ENCODE measurements at regions not wholly inside any gene's neighbourhood (a gene's known extent, or its start where the extent isn't known, plus 50 kb on each side); places are given as distances from the start of the nearest gene placed in this dataset.

GRCh38 chr2:7604456-7604855 lies 687.2 kb downstream of the RNF144A start:
- Mint-ChIP-seq H3K9me3 (peaks cover 4% of the 10 kb centered on the region; the same call in 1 of the 2 replicates), H3K4me3 (no peak overlapping the region), H3K36me3 (ENCODE audit: low read depth) (no peaks in the 10 kb centered on the region), H3K4me1 (ENCODE audit: low read depth) (no peaks in the 10 kb centered on the region), H3K27me3 (ENCODE audit: insufficient read depth) (peaks cover 5% of the 10 kb centered on the region), H3K27ac (no peak overlapping the region)
- TF ChIP-seq CTCF (IDR thresholded peaks at IDR 0.05): no peak
- DNase-seq: no peak

GRCh38 chr2:7607441-7608173 lies 690.4 kb downstream of the RNF144A start:
- Mint-ChIP-seq H3K4me1 (ENCODE audit: low read depth) (peaks cover 12% of the 10 kb centered on the region), H3K9me3 (no peaks in the 10 kb centered on the region), H3K4me3 (no peak overlapping the region), H3K27me3 (ENCODE audit: insufficient read depth) (peaks cover 11% of the 10 kb centered on the region), H3K36me3 (ENCODE audit: low read depth) (no peaks in the 10 kb centered on the region), H3K27ac (no peak overlapping the region)
- DNase-seq: no peak
- TF ChIP-seq CTCF (IDR thresholded peaks at IDR 0.05): no peak

- H3K36me3 Mint-ChIP-seq (ENCODE audit: low read depth): no peaks in the 10 kb centered on the region
- H3K9me3 Mint-ChIP-seq: no peaks in the 10 kb centered on the region
- no peak for DNase-seq
- peak overlapping the region; percentile 31; the same call in 1 of the 2 replicates for H3K4me3 Mint-ChIP-seq
- peaks cover 29% of the 10 kb centered on the region for H3K4me1 Mint-ChIP-seq (ENCODE audit: low read depth)
- TF ChIP-seq CTCF (IDR thresholded peaks at IDR 0.05): no peak
- H3K27me3 Mint-ChIP-seq (ENCODE audit: insufficient read depth): peaks cover 9% of the 10 kb centered on the region
- H3K27ac Mint-ChIP-seq: no peak overlapping the region
Observed at GRCh38 chr2:7609556-7609955, 692.3 kb downstream of the RNF144A start.

- Mint-ChIP-seq H3K4me3 (peak overlapping the region; percentile 31; the same call in 1 of the 2 replicates), H3K36me3 (ENCODE audit: low read depth) (no peaks in the 10 kb centered on the region), H3K4me1 (ENCODE audit: low read depth) (peaks cover 29% of the 10 kb centered on the region), H3K9me3 (no peaks in the 10 kb centered on the region), H3K27me3 (ENCODE audit: insufficient read depth) (peaks cover 9% of the 10 kb centered on the region; the same call in 1 of the 2 replicates), H3K27ac (no peak overlapping the region)
- TF ChIP-seq CTCF (IDR thresholded peaks at IDR 0.05): no peak
- no peak for DNase-seq
Observed at GRCh38 chr2:7609974-7610373, 692.8 kb downstream of the RNF144A start.

- H3K27me3 Mint-ChIP-seq (ENCODE audit: insufficient read depth): peaks cover 9% of the 10 kb centered on the region; the same call in 1 of the 2 replicates
- H3K4me3 Mint-ChIP-seq: no peak overlapping the region
- no peak overlapping the region for H3K27ac Mint-ChIP-seq
- no peak for TF ChIP-seq CTCF (IDR thresholded peaks at IDR 0.05)
- H3K4me1 Mint-ChIP-seq (ENCODE audit: low read depth): peaks cover 29% of the 10 kb centered on the region
- no peaks in the 10 kb centered on the region for H3K36me3 Mint-ChIP-seq (ENCODE audit: low read depth)
- DNase-seq: no peak
- H3K9me3 Mint-ChIP-seq: no peaks in the 10 kb centered on the region
Observed at GRCh38 chr2:7611750-7612149, 694.5 kb downstream of the RNF144A start.

Measured in HFFc6 (cell line).